Liver (tissue), 3 donors: ENCODE measurements at regions not wholly inside any gene's neighbourhood (a gene's known extent, or its start where the extent isn't known, plus 50 kb on each side); places are given as distances from the start of the nearest gene placed in this dataset.

Source experiments
- CTCF ChIP-seq: fragments of 150-350 bp; IDR thresholded peaks from 2 replicates; pipeline ENCODE4 v1.5.1; 2017; ENCODE audit warnings: improper control_type of control experiment, low read depth, low read length; ENCODE audit not compliant: missing input control
- GABPA ChIP-seq, 2 donors: IDR thresholded peaks in 1 of 2; conservative IDR thresholded peaks in 1 of 2; 2 replicates each; pipeline ENCODE4 v1.6.1; 2016; ENCODE audit warnings: antibody characterized with exemption in 2 of 2, mild to moderate bottlenecking in 1 of 2, moderate library complexity in 1 of 2
- MAX ChIP-seq: IDR thresholded peaks from 2 replicates; pipeline ENCODE4 v1.6.1; 2016; ENCODE audit warnings: antibody characterized with exemption
- donor health status: healthy.
- donor health status: healthy.

GRCh38 chr4:123596805-123597204, 200.2 kb downstream of the SPRY1 start:
- no peak for TF ChIP-seq CTCF
- TF ChIP-seq MAX = no peak
- TF ChIP-seq GABPA (IDR thresholded peaks at IDR 0.05 in 1 of 2, conservative IDR thresholded peaks at IDR 0.05 in 1 of 2) = no peak
